NCI-H1436 (cell line): ENCODE measurements at regions not wholly inside any gene's neighbourhood (a gene's known extent, or its start where the extent isn't known, plus 50 kb on each side); places are given as distances from the start of the nearest gene placed in this dataset.
"Not testable (repeated sequence)": the region's sequence is repeated elsewhere in the genome, so short reads cannot be mapped to it uniquely, and the experiment has no call there.

Source experiments
- DNase-seq: peaks from one replicate; lab custom pipeline; 2025; lab: John Stamatoyannopoulos, UW

DNA sequence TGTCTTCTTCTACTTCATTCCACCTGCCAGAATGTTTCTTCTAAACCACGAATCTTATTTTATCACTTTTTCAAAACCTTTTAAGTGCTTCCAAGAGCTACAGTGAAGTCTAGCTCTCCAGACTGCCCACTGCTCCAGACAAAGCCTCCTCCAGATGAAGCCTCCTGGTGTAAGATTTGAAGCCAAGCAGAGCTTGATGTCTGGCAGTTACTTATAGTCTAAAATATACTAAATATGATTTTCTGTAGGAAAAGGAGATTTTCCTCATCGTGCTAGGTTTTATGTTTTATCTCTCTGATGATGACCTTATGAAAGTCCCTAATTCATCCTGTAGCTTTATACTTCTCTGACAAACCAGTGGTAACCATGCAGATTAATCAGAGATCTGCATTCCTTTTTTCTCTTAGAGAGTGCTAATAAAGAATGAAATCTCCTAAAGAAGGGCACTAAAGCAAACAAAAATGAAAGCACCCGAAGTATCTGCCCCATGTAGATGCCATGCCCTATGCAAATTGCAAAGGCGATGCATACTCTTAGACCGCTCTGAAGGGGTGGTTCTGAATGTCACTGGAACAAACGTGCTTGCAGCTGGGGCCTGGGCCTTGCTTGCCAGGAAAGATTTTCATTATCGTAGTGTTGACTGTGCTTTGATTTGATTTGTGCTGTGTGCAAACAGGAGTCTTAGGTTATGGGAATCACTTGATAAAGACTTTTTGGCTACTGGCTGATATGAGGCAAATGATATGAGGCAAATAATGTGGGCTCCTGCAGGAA is 314.2 kb downstream of the PID1 start:
- DNase-seq = no peak

- no peak for DNase-seq
These were observed 321.3 kb downstream of the PID1 start for GRCh38 chr2:228949831-228950230.

GRCh38 chr2:228945710-228946109 is 325.4 kb downstream of the PID1 start:
- no peak for DNase-seq

GRCh38 chr2:228942856-228943255 is 328.2 kb downstream of the PID1 start:
- no peak for DNase-seq

- DNase-seq = no peak
These were observed 332.5 kb downstream of the PID1 start for GRCh38 chr2:228938629-228939028.

DNA sequence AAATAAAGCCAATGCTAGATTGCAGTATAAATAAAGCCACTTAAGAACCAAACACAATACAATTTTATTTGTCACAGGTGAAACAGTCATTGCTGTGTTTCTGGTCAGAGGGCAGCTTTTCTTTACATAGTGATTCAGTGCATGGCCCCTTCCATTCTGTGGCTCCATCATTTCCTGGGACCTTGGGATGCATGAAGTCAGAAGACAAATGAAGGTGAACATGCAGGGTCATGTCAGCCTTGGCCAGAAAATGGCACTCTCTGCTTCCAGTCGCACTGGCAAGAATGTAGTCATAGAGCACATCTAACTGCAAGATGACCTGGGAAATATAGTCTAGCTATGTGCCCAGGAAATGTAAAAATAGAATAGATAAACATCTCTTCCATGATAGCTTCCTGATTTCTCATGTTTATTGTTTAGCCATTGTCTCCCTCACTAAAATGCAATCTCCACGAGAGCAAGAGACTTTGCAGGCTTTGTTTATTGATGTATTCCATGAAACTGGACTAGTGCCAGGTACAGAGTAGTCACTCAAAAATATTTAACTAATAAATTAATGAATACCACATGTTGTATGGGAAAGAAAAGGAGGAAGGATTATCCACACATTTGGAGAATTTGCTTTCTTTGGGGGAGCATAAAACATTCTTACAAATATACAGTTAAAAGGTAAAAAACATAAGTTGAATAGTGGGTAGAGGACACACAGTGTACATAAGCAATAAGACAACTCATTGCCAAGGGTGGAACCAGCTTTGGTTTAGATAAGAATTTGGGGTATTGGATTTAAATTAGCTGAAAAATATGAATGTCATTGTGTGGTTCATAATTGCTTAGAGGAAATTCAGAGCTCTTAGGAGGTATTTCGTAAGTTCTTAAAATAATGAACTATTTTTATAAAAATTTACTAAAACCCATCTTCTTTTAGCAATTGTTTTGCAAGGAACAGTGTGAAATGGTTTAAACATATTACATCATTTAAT is 343.8 kb downstream of the PID1 start:
- no peak for DNase-seq

DNA sequence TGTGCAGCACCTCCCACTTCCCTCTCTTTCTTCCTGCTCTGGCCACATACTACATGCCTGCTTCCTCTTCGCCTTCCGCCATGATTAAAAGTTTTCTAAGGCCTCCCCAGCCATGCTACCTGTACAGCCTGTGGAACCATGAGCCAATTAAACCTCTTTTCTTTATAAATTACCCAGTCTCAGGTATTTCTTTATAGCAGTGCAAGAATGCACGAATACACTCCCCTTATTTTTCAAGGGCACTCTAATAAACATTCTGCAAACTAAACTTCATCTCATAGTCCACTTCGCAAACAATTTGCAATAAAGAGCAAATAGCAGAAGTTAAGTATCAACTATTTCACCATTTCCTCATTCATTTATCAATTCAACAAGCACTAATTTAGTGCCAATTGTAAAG is 351.3 kb downstream of the PID1 start:
- DNase-seq = no peak

GRCh38 chr2:228917220-228917619 is 353.9 kb downstream of the PID1 start:
- no peak for DNase-seq

DNA sequence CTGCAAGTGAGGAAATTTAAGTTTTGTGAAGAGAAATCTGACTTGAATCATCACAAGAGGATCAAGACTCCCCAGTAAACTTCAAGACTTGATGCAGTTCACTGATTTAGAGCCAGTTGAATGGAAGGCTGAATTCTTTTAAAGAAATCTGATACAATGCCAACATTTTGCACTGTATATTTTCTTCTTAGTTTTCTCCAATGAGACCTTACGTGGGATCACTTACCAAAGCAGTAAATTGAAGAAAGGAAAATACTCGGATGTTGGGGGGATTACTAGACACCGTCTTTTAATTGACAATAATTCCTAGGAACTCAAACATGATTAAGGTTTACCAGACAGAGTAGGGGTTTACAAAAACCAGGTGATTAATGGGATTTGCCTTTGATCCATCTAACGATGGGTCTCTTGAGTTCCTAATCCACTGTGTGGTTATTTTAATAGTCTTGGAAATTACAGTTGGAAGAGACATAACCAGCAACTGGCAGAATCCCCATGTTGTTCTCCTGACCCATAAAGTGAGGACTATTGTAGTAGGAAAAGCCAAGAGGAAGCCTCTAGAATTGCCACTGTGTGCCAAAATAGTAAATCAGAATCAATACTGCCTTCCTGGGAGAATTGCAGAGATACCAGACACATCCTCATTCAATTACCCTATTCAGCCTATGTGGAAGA is 354.5 kb downstream of the PID1 start:
- DNase-seq = no peak

GRCh38 chr2:228913176-228913575 is 357.9 kb downstream of the PID1 start:
- no peak for DNase-seq

DNA sequence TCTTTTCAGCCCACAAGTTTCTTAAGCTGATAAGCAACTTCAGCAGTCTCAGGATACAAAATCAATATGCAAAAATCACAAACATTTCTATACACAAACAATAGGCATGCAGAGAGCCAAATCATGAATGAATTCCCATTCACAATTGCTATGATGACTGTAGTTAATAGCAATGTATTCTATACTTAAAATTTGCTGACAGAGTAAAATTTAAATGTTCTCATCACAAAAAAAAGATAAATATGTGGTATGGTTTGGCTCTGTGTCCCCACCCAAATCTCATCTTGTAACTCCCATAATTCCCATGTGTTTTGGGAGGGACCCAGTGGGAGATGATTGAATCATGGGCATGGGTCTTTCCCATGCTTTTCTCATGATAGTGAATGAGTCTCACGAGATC is 360.2 kb downstream of the PID1 start:
- DNase-seq = not testable (repeated sequence)

DNA sequence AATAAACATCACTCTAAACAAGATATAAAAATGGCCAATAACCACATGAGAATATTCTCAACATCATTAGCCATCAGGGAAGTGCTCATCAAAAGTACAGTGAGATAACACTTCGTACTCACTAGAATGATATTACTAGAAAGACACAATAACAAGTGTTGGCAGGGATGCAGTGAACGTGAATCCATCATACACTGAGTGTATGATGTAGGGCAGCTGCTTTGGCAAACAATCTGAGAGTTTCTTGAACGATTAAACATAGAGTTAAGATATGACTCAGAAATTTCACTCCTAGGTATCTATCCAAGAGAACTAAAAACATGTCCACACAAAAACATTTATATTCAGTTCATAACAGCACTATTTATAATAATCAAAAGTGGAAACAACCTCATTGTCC is 368.9 kb downstream of the PID1 start:
- no peak for DNase-seq

DNA sequence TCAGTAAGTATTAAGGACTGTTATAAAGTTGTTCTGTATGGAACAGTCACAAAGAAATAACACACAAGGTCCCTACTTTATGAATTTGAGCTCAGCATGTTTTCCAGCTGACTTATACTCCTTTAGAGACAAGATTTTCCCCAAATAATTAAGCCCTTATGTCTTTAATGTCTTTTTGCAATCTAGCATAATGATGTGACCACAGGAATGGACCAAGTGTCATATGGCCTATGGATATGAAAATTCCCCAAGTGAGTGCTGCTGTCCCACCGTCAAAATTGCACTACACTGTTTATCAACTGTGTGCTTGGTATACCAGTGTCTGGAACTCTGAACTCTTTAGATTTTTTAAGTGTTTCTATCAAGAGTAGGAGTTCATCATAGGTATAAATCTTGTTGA is 369.6 kb downstream of the PID1 start:
- DNase-seq = no peak

- no peak for DNase-seq
These were observed 392.9 kb downstream of the PID1 start for GRCh38 chr2:228878138-228878537.

- DNase-seq = no peak
These were observed 394.8 kb downstream of the PID1 start for GRCh38 chr2:228876276-228876675.

DNA sequence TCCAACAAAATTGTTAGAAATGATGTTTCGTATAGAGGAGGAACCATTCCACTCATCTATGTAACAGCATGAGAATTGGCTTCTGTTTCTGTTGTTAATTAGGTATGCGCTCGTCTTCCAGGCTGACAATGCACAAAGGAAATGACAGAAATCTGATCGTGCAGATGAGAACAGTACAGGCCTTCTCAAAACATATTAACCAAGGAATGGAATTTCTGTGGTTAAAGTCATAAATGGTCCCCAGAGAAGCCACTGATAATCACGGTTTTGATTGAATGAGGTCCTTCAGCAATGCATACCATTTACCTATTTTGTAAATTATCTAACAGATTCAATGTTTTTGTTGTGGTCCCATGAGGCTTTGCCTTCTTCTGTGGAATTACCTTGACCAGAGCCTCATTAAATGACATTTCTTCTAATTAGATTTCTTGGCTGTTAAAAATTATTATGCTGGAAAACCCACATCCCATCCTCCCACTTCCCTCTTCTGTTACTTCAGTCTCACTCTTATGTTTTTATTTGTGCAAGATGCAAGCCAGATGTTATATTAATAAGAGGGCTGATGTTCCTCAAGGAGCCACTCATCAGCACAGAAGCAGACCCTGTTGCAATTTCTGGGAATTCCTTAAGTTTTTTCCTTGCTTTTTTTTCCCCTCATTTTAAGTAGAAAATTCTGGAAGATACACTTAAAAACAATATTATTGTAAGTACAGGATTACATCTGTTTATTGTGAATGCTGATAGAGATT is 395.8 kb downstream of the PID1 start:
- DNase-seq = peak; percentile 1

DNA sequence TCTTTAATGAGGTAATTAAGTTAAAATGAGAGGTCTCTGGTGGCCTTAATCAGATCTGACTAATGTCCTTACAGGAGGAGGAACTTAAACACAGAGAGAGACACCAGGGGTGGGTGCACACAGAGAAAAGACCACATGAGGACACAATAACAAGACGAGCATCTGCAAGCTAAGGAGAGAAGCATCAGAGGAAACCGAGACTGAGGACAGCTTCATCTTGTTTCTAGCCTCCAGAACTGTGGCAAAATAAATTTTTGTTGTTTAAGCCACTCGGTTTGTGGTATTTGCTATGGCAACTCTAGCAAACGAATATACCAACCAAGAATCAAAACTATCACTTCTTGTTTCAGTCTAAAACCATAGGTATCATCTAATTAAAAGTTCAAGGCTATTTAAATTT is 400.1 kb downstream of the PID1 start:
- DNase-seq = no peak

GRCh38 chr2:228869636-228870264 is 401.3 kb downstream of the PID1 start:
- no peak for DNase-seq

- no peak for DNase-seq
These were observed 403.7 kb downstream of the PID1 start for GRCh38 chr2:228867406-228867805.

DNA sequence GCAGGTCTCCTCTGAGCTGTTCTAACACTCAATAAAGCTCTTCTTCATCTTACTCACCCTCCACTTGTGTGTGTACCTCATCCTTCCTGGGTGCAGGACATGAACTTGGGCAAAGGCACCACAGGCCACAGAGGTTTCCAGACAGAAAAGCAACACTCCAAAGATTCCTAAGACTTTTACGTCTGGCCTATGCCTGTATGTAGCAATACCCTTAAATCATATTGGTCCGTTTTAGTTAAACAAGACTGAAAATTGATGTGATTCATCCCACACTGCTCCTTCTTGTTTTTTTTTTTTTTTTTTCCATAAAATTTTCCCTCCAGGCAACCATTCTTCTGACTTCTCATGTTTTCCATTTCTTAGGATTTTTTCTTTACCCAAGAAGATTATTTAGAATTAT is 404.3 kb downstream of the PID1 start:
- DNase-seq = no peak

GRCh38 chr2:228866044-228866443 is 405.0 kb downstream of the PID1 start:
- no peak for DNase-seq
